MM.1S (cell line): ENCODE measurements at regions not wholly inside any gene's neighbourhood (a gene's known extent, or its start where the extent isn't known, plus 50 kb on each side); places are given as distances from the start of the nearest gene placed in this dataset.

Source experiments
- DNase-seq: peaks from one replicate; pipeline ENCODE4 v3.0.0-alpha.2; 2015
- H2AFZ ChIP-seq: fragments of 300-600 bp; sonication (generic); 2 replicates; pipeline ENCODE4 v1.6.0; 2016; ENCODE audit warnings: antibody characterized with exemption, low read length
- H3F3A ChIP-seq: fragments of 300-600 bp; sonication (generic); 2 replicates; pipeline ENCODE4 v1.6.1; 2016; ENCODE audit warnings: mild to moderate bottlenecking, antibody characterized with exemption, low read length, moderate library complexity, mixed read lengths; ENCODE audit not compliant: insufficient read depth
- H3K27ac ChIP-seq: fragments of 300-600 bp; sonication (generic); 2 replicates; pipeline ENCODE4 v1.5.1; 2016; ENCODE audit warnings: mild to moderate bottlenecking, low read length
- H3K27me3 ChIP-seq: fragments of 300-600 bp; sonication (generic); replicated peaks from 2 replicates; pipeline ENCODE4 v1.6.0; 2016; ENCODE audit warnings: low read length; ENCODE audit not compliant: insufficient read depth
- H3K36me3 ChIP-seq: fragments of 300-600 bp; sonication (generic); replicated peaks from 2 replicates; pipeline ENCODE4 v1.6.1; 2016; ENCODE audit warnings: mild to moderate bottlenecking, low read length, mixed read lengths; ENCODE audit not compliant: insufficient read depth
- H3K4me1 ChIP-seq: fragments of 300-600 bp; sonication (generic); 2 replicates; pipeline ENCODE4 v1.6.1; 2016; ENCODE audit warnings: low read length, mixed read lengths
- H3K4me2 ChIP-seq: fragments of 300-600 bp; sonication (generic); 2 replicates; pipeline ENCODE4 v1.6.0; 2016; ENCODE audit warnings: low read depth, low read length
- H3K4me3 ChIP-seq: fragments of 300-600 bp; sonication (generic); 2 replicates; pipeline ENCODE4 v1.5.1; 2016; ENCODE audit warnings: low read length, mixed read lengths
- H3K79me2 ChIP-seq: fragments of 300-600 bp; sonication (generic); 2 replicates; pipeline ENCODE4 v1.6.1; 2016; ENCODE audit warnings: mixed run types, low read length, mixed read lengths
- H3K9ac ChIP-seq: fragments of 300-600 bp; sonication (generic); 2 replicates; pipeline ENCODE4 v1.6.1; 2016; ENCODE audit warnings: low read length, mixed read lengths
- H3K9me2 ChIP-seq: fragments of 300-600 bp; sonication (generic); replicated peaks from 2 replicates; pipeline ENCODE4 v1.6.1; 2016; ENCODE audit warnings: mild to moderate bottlenecking, low read length, mixed read lengths; ENCODE audit not compliant: insufficient read depth
- H3K9me3 ChIP-seq: fragments of 300-600 bp; sonication (generic); replicated peaks from 2 replicates; pipeline ENCODE4 v1.6.1; 2016; ENCODE audit warnings: mild to moderate bottlenecking, low read length, mixed read lengths; ENCODE audit not compliant: insufficient read depth
- H4K20me1 ChIP-seq: fragments of 300-600 bp; sonication (generic); 2 replicates; pipeline ENCODE4 v1.6.1; 2016; ENCODE audit warnings: mild to moderate bottlenecking, low read length, moderate library complexity, mixed read lengths; ENCODE audit not compliant: insufficient read depth
- EZH2 ChIP-seq: fragments of 300-600 bp; sonication (generic); optimal IDR thresholded peaks from 2 replicates; pipeline ENCODE3; 2017; ENCODE audit warnings: low read depth, mild to moderate bottlenecking, antibody characterized with exemption, low read length, mixed read lengths
- EZH2phosphoT487 ChIP-seq: fragments of 300-600 bp; sonication (generic); IDR thresholded peaks from 2 replicates; pipeline ENCODE4 v1.6.1; 2018; ENCODE audit warnings: antibody characterized with exemption, low read length
- TF ChIP-seq, protein P1 (sequence below): fragments of 300-600 bp; sonication (generic); IDR thresholded peaks from 2 replicates; pipeline ENCODE4 v1.5.1; 2016; ENCODE audit warnings: antibody characterized with exemption, low read length, mixed read lengths

DNA sequence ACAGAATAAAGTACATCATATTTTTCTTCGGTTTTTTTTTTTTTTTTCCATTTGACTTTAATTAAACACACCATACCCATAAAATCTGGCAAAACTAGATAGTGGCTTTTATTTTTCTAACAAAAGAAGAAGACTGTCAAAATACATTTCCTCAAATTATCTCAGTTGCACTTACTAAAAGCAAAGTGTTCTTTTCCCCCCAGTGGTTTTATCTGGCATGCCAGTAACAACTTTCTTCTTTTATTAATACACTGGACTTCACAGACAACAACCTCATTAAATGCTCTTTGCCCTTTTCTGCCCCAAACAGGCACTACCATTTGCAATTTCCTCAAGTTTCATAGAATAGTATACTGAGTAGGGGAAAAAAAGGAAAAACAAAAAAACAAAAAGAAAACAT is 1792.3 kb downstream of the EFNA5 start:
- TF ChIP-seq EZH2phosphoT487: no peak
- TF ChIP-seq, protein P1, sequence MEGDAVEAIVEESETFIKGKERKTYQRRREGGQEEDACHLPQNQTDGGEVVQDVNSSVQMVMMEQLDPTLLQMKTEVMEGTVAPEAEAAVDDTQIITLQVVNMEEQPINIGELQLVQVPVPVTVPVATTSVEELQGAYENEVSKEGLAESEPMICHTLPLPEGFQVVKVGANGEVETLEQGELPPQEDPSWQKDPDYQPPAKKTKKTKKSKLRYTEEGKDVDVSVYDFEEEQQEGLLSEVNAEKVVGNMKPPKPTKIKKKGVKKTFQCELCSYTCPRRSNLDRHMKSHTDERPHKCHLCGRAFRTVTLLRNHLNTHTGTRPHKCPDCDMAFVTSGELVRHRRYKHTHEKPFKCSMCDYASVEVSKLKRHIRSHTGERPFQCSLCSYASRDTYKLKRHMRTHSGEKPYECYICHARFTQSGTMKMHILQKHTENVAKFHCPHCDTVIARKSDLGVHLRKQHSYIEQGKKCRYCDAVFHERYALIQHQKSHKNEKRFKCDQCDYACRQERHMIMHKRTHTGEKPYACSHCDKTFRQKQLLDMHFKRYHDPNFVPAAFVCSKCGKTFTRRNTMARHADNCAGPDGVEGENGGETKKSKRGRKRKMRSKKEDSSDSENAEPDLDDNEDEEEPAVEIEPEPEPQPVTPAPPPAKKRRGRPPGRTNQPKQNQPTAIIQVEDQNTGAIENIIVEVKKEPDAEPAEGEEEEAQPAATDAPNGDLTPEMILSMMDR: no peak
- no peak for TF ChIP-seq EZH2
- H3F3A ChIP-seq: no peaks in the 10 kb centered on the region
- no peaks in the 10 kb centered on the region for H3K4me1 ChIP-seq
- H3K9me2 ChIP-seq: no peaks in the 10 kb centered on the region
- H3K9me3 ChIP-seq: no peaks in the 10 kb centered on the region
- H4K20me1 ChIP-seq: no peaks in the 10 kb centered on the region
- no peaks in the 10 kb centered on the region for H3K27me3 ChIP-seq
- H3K4me3 ChIP-seq: no peak overlapping the region
- H3K79me2 ChIP-seq: no peaks in the 10 kb centered on the region
- H3K27ac ChIP-seq: no peak overlapping the region
- DNase-seq: no peak
- no peak overlapping the region for H2AFZ ChIP-seq
- H3K36me3 ChIP-seq: no peaks in the 10 kb centered on the region
- H3K4me2 ChIP-seq: no peak overlapping the region
- no peak overlapping the region for H3K9ac ChIP-seq

DNA sequence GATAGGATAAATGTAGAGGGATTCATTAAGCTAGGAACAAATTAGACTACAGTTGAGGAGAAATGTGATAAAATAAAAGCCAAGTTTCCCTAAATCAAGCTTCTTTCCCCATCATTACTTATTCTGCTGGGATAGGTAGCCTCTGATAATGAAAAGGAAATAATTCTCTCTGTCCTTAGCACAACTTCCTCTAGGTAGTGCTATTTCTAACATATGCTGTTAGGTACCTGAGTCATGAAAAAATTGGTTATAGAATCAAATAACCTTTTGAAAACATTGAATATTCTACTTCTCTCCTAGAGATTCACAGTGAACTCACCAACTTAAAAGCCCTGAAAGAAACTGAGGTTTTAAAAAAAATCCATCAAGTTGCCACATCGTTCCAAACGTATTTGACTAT is 1793.1 kb downstream of the EFNA5 start:
- H3K79me2 ChIP-seq: no peaks in the 10 kb centered on the region
- DNase-seq: no peak
- no peaks in the 10 kb centered on the region for H3K36me3 ChIP-seq
- TF ChIP-seq EZH2phosphoT487 (no peak), EZH2 (no peak)
- TF ChIP-seq, protein P1: no peak
- no peak overlapping the region for H3K4me2 ChIP-seq
- H3F3A ChIP-seq: no peaks in the 10 kb centered on the region
- no peaks in the 10 kb centered on the region for H3K9me2 ChIP-seq
- no peak overlapping the region for H3K4me3 ChIP-seq
- H2AFZ ChIP-seq: no peak overlapping the region
- H3K9me3 ChIP-seq: no peaks in the 10 kb centered on the region
- no peaks in the 10 kb centered on the region for H4K20me1 ChIP-seq
- no peak overlapping the region for H3K9ac ChIP-seq
- H3K4me1 ChIP-seq: no peaks in the 10 kb centered on the region
- no peak overlapping the region for H3K27ac ChIP-seq
- no peaks in the 10 kb centered on the region for H3K27me3 ChIP-seq

DNA sequence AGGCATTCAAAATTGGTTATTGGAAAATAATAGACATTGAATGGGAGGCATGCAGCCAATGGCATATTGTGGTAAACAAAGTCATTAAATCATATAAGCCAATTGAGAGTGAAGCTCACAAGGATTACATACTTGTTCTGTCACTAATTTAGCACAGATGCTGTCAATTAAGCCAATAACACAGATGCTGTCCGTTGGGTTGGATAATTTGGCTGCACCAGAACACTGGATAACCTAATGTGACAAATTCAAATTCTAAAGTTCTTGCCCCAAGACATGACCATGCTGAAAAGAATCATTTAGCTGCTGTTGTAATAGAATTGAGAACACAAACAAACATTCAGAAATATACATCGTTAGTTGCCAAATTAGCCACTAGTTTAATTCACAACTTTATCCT is 1796.4 kb downstream of the EFNA5 start:
- H3K4me3 ChIP-seq: no peak overlapping the region
- no peak for DNase-seq
- H3K9me2 ChIP-seq: no peaks in the 10 kb centered on the region
- no peaks in the 10 kb centered on the region for H3K36me3 ChIP-seq
- H3K9me3 ChIP-seq: no peaks in the 10 kb centered on the region
- no peaks in the 10 kb centered on the region for H3K4me1 ChIP-seq
- no peak overlapping the region for H3K27ac ChIP-seq
- no peaks in the 10 kb centered on the region for H3K27me3 ChIP-seq
- no peak for TF ChIP-seq EZH2phosphoT487
- H2AFZ ChIP-seq: no peak overlapping the region
- no peaks in the 10 kb centered on the region for H3F3A ChIP-seq
- H3K9ac ChIP-seq: no peak overlapping the region
- no peaks in the 10 kb centered on the region for H4K20me1 ChIP-seq
- no peak overlapping the region for H3K4me2 ChIP-seq
- no peaks in the 10 kb centered on the region for H3K79me2 ChIP-seq

DNA sequence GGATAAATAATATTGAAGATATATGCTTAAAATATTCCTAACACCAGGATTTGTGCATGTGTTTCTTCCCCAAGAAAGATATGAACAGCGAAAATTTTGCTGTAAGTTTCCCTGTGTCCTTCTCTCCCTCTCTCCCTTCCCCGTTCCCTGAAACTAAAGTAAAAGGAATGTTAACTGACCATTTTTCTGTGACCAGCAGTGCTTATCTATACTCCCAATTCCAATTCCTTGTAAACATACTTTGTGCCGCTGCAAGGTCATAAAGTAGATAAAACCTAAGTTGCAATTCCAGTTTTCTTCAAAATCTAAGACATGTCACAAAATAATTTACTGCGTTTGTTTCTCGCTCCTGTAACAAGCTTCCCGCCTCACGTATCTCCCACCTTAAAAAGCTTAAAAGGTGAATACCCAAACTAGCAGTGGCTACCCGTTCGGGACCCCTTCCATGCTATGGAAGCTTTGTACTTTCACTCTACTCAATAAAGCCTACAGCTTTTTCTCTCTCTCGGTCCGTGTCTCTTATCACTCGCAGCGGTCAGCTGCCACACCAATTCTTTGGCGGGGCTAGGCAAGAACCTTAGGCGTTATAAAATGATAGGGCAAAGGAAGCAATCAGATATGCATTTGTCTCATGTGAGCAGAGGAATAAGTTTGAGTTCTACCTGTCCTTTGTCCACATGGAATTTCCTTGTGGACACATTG is 1798.0 kb downstream of the EFNA5 start:
- Histone ChIP-seq H4K20me1 (no peaks in the 10 kb centered on the region), H2AFZ (no peak overlapping the region), H3K4me1 (no peaks in the 10 kb centered on the region), H3K9ac (no peak overlapping the region), H3K9me3 (no peaks in the 10 kb centered on the region), H3K27me3 (no peaks in the 10 kb centered on the region), H3K4me3 (no peak overlapping the region), H3K27ac (no peak overlapping the region), H3F3A (no peaks in the 10 kb centered on the region), H3K79me2 (no peaks in the 10 kb centered on the region), H3K9me2 (no peaks in the 10 kb centered on the region), H3K36me3 (no peaks in the 10 kb centered on the region), H3K4me2 (no peak overlapping the region)
- DNase-seq: no peak
- TF ChIP-seq, protein P1: no peak
